GM10266 (cell line): ENCODE measurements at regions not wholly inside any gene's neighbourhood (a gene's known extent, or its start where the extent isn't known, plus 50 kb on each side); places are given as distances from the start of the nearest gene placed in this dataset.
"Not testable (repeated sequence)": the region's sequence is repeated elsewhere in the genome, so short reads cannot be mapped to it uniquely, and the experiment has no call there.

Experiments
- DNase-seq: peaks from one replicate; pipeline ENCODE4 v3.0.0; 2012; ENCODE audit errors: extremely low spot score
- TF ChIP-seq, protein P1 (sequence below): IDR thresholded peaks from 2 replicates; pipeline ENCODE4 v1.5.1; 2012; ENCODE audit warnings: mild to moderate bottlenecking, low read depth; ENCODE audit not compliant: control insufficient read depth, insufficient read depth; ENCODE audit errors: missing control alignments

DNA sequence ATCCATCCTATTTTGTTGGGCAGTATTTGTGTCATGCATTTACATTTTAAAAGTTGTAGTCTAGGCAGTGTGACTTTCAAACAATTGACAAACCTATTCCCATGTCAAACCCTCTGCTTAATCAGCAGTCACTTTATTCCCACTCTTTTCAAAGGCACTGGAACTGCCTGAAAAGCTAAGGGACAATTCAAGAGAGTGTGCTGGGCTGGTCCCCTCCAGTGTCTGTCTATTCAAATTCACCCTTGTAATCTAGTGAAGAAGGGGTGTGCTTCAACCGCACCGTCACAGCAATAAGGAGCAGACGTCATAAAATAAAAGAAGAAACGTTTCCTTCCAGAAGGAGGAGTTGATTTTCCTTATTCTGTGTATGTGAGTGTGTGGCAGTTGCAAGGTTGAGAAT is 197.0 kb upstream of the MAD2L1 start:
- no peak for DNase-seq
- TF ChIP-seq, protein P1, sequence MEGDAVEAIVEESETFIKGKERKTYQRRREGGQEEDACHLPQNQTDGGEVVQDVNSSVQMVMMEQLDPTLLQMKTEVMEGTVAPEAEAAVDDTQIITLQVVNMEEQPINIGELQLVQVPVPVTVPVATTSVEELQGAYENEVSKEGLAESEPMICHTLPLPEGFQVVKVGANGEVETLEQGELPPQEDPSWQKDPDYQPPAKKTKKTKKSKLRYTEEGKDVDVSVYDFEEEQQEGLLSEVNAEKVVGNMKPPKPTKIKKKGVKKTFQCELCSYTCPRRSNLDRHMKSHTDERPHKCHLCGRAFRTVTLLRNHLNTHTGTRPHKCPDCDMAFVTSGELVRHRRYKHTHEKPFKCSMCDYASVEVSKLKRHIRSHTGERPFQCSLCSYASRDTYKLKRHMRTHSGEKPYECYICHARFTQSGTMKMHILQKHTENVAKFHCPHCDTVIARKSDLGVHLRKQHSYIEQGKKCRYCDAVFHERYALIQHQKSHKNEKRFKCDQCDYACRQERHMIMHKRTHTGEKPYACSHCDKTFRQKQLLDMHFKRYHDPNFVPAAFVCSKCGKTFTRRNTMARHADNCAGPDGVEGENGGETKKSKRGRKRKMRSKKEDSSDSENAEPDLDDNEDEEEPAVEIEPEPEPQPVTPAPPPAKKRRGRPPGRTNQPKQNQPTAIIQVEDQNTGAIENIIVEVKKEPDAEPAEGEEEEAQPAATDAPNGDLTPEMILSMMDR, result no peak

DNA sequence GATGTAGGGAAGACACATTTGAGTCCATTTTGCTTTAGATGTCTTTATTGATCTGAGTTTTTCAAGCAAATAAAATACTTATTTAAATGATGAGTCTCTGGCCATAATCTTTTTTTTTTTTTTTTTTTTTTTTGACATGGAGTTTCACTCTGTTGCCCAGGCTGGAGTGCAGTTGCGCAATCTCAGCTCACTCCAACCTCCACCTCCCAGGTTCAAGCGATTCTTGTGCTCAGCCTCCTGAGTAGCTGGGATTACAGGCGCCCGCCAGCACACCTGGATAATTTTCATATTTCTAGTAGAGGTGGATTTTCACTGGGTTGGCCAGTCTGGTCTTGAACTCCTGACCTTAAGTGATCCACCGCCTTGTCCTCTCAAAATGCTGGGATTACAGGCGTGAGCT is 194.5 kb upstream of the MAD2L1 start:
- DNase-seq, result no peak
- TF ChIP-seq, protein P1, result no peak

DNA sequence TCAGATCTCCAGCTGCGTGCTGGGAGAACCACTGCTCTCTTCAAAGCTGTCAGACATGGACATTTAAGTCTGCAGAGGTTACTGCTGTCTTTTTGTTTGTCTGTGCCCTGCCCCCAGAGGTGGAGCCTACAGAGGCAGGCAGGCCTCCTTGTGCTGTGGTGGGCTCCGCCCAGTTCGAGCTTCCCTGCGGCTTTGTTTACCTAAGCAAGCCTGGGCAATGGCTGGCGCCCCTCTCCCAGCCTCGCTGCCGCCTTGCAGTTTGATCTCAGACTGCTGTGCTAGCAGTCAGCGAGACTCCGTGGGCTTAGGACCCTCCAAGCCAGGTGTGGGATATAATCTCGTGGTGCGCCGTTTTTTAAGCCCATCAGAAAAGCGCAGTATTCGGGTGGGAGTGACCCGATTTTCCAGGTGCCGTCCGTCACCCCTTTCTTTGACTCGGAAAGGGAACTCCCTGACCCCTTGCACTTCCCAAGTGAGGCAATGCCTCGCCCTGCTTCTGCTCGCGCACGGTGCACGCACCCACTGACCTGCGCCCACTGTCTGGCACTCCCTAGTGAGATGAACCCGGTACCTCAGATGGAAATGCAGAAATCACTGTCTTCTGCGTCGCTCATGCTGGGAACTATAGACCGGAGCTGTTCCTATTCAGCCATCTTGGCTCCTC is 189.6 kb upstream of the MAD2L1 start:
- DNase-seq, result not testable (repeated sequence)

DNA sequence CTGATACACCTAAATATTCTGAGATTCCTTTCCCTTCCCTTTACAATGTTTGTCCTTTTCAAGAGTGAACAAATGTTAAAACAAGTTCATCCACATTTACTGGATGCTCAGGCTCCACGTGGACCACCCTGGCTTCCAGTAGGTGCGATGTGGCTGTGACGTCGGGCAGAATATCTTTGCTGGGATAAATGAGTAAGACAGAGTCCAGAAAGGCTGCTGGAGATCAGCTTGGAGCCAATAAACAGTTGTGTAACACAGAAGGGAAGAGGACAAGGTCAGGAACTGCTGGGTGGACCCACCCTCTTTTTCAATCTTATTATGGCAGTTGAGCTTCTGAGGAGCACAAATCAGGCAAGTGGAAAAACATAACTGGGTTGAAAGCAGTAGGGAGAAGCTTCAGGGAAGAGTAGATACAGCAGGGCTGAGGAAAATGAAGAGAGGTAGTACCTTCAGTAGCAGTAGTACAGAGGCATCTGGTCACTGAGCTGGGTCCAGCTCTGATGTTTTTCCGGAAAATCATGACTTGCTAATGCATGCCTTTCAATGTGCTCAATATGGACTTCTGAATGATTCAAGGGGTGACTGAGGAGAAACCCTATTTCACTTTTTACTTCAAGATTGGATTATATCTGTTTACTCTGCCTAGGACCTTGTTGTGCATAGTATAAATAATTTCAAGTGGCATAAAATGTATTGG is 171.8 kb upstream of the MAD2L1 start:
- TF ChIP-seq, protein P1, result no peak
- DNase-seq, result no peak

DNA sequence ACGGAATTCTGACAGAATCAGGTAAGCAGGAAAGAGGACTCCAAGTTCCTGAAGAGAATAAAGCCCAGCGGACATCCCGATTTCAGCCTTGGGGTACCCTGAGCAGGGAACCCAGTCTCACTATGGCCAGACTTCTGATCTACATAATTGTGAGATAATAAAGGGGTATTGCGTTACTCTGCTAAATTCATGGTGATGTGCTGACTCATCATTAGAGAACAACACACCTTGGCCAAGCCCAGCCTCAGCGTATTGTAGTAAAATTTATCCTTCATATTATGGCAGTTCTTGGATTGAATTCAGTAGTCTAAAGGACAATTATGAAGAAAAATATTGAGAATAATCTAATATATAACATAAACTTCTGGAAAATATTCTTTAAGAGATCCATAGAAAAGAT is 170.2 kb upstream of the MAD2L1 start:
- TF ChIP-seq, protein P1, result no peak
- DNase-seq, result no peak

DNA sequence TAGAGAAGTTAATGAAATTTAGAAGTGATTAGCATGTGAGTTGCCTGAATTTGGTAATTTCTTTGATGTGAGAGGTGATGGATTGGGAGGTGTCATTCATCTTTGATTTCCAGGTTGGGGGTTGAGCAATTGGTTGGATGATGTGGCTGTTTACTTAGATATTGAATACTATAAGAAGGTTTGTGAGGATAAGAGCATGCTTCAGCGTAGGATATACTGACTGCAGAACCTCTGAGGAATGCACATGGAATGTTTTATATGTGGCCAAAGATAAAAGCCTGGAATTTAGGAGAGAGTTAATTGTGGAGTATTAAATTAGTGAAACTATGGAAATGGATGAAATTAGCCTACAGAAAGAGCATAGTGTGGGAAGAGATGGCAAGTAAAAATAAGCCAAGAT is 165.4 kb upstream of the MAD2L1 start:
- TF ChIP-seq, protein P1, result no peak

DNA sequence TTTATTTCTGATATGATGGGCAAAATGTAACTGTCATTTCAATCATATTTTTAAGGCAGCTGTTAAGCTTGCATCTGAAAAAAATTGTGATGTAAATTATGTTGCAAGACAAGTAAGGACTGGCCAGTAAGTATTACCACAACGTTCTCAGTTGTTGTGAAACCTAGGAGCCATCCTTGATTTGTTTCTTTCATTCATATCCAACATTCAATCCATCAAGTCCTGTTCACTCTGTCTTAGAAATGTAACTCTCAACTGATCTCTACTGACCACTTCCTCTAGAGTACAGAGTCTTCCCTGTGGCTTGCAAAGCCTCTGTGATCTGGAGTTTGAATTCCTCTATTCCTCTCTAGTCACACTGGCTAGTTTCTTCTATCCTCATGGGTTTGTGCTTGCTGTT is 161.4 kb upstream of the MAD2L1 start:
- TF ChIP-seq, protein P1, result no peak
- no peak for DNase-seq

More for the DNA sequence above, 165.4 kb upstream of the MAD2L1 start:
- DNase-seq, result no peak
